HG02938 (cell line): ENCODE measurements at regions not wholly inside any gene's neighbourhood (a gene's known extent, or its start where the extent isn't known, plus 50 kb on each side); places are given as distances from the start of the nearest gene placed in this dataset.

Experiments
- ATAC-seq: cut with Tn5 transposase; IDR thresholded peaks from one replicate; pipeline ENCODE4 v1.9.1; 2021; ENCODE audit warnings: mild to moderate bottlenecking, moderate library complexity; ENCODE audit not compliant: unreplicated experiment

DNA sequence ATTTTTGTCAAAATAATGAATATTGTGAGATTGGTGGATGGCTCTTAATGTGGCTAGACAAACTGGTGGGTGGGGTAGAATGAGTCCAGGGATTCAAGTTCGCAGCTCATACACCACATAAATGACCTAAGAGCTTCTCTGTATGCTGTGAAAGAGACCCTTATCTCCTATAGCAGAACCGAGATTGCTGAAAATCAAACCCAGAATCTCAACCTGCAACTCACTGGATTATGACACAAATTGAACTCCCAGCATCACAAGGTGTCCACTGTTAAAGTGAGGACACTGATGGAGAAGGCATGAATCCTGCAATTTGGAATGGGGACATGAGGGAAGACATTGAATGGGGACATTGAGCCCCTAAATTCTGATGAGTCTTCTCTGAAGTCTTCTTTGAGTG is 51.3 kb upstream of the CNKSR3 start:
- ATAC-seq = no peak

DNA sequence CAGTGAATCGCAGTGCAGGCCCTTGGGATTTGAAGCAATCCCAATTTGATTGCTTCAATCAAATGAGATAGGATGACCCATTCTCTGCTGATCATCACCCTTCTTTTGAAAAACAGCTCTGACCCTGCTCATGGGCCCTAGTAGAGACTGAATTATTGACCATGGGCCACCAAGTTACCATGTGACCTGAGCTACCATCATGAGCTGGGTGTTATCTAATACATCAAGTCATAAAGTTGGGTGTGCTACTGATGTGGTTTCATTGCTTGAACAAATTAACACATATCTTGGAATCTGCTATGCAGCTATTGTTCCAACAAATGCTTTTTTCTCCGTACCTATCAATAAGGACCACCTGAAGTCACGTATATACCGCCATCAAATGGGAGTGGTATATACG is 54.8 kb upstream of the CNKSR3 start:
- no peak for ATAC-seq

DNA sequence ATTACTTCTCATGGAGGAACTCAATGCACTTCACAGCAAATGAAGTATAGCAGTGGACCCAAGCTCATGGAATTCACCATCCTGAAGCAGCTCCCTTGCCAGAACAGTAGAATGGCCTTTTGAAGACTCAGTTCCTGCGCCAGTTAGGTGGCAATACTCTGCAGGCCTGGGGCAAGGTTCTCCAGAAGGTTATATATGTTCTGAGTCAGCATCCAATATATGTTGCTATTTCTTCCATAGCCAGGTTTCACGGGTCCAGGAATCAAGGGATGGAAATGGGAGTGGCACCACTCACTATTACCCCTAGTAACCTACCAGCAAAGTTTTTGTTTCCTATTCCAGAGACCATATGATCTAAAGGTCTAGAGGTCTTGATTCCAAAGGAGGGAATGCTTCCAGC is 56.4 kb upstream of the CNKSR3 start:
- no peak for ATAC-seq

DNA sequence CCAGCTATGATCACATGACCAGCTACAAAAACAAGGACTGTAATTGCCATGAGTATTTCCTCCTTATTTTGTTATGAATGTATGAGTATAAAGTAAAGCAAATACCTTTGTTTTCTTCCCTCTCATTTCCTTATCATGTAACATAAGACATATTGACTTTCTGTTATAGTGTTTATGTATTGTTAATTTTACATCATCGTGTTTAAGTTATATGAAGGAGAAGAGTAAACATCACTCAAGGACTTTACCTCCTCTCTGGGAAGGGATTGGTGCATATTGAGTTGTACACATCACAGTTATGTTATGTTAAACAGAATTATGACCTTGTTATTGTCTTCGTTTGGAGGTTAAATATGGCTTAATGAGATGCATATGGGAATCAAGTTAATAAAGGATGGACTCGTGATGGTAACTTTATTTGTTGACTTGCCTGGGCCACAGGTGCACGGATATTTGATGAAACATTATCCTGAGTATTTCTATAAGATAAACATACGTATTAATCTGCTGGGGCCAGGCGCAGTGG is 57.3 kb upstream of the CNKSR3 start:
- no peak for ATAC-seq

DNA sequence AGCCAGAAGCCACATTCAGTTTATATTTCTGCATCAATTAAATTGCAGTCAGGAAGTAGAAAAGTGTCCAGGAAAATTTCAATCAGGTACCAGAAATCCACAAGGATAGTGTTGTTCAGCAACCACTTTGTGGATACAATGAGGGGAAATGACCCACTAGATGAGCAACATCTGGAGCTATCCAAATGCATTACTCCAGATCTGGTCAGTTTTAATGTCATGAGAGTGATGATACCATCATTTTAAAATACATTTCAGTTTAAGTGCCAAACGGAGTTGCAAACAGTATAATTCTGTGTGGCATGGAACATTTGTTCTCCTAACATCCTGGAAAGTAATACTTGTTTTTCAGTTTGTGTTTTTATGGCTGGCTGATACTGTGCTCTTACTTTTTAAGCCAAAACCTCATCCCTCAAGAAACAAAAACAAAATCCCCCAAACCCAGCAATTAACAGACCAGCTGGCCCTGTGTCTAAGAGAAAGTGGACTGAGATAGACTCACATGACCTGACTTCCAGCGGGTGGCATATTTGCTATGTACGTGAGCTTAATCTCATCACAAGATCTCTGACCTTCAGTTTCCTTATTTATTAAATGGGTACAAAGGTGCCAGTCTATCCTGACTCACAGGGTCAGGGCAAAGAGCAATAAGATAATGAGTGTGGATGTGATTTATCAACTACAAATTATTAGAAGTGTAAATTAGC is 58.8 kb upstream of the CNKSR3 start:
- no peak for ATAC-seq

DNA sequence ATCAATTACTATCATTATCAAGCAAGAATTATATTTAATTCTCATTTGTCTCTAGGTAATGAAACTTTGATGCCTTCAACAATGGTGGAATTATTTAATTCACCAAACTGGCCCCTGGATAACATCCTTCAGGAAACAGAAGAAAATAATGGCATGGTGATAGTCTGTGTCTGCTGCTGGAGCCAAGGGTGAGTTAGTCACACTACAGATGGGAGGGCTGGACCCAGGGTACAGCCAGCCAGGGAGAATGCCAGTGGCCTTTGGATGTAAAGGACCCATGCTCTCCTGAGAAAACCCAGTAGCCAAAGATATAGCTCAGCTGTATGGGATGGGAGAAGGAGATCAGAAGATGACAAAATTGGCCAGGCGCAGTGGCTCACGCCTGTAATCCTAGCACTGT is 60.0 kb upstream of the CNKSR3 start:
- ATAC-seq = no peak

DNA sequence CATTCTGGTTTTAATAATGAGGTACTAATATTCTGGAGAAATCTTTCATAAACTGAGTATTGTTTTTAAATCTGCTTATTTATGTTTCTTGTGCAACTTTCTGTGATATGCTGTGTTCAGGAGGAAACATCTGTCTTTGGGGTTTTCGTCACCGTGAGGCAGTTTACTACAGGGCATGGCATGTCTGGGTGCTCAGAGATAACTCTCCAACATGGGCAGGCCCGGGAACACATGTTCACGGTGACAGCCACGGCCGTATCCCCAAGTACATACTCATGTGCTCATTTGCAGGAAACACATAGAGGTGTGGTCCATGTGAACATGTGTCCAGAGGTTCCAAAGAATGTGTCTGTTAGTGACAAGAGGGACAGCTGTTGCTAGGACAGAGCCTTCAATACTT is 62.1 kb upstream of the CNKSR3 start:
- no peak for ATAC-seq

DNA sequence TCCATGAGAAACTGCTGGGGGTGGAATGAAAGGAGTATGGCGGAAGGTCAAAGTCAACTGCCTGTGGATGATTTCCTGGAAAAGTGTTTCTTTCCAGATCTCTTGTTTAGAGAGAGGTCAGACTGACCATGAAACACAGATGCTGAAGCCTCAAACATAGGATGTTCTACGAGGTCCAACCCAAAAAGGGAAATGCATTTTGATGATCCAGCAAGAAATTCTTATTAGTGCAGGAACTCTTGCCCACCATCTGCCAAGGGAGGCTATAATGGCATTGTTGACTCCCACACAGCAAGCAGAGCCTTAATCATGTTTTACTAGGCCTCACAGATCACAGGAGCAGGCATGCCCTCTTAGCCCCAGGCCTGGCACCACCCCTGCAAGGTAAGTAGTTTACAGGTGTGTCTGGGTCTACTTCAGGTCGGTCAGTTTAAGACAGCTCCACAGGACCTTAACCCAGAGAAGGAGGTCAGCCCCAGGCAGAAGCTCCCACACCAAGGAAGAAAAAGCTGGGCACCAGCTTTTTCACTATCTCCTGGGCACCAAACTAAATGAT is 67.6 kb upstream of the CNKSR3 start:
- no peak for ATAC-seq

DNA sequence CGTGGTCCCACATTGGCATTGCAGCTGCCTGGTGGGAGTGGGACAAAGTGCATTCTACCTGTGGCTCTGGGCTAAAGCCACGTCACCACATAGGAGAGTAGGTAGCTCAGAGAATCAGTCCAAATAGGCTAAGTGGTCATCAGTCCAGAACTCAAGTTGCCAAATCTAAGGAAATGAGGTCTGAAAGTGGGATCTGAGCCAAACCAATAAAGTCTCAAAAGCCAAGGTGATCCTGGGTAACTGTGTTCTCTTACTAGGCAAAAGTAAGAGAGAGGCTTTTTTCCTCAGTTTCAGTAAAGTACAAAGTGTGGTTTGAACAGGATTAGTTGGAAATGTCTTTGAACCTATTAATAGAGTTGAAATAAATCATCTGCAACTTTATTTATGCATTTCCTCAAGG is 68.6 kb upstream of the CNKSR3 start:
- no peak for ATAC-seq

DNA sequence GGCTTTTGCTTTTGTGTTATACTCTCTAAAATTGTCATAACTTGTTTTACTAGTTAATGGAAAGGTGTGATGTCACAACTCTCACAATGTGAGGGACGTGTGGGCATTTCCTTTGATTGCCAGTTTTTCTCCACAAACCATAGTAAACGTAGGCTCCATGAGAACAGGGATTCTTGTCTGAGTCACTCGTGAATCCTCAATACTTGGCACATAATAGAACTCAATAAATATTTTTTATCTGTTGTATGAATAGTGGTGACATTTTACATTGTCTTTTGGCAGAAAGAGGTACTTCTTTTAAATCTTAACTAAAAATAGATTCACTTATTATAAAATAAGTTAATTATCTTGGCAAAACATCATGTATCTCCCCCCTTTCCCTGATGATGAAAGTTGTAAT is 69.0 kb upstream of the CNKSR3 start:
- no peak for ATAC-seq

DNA sequence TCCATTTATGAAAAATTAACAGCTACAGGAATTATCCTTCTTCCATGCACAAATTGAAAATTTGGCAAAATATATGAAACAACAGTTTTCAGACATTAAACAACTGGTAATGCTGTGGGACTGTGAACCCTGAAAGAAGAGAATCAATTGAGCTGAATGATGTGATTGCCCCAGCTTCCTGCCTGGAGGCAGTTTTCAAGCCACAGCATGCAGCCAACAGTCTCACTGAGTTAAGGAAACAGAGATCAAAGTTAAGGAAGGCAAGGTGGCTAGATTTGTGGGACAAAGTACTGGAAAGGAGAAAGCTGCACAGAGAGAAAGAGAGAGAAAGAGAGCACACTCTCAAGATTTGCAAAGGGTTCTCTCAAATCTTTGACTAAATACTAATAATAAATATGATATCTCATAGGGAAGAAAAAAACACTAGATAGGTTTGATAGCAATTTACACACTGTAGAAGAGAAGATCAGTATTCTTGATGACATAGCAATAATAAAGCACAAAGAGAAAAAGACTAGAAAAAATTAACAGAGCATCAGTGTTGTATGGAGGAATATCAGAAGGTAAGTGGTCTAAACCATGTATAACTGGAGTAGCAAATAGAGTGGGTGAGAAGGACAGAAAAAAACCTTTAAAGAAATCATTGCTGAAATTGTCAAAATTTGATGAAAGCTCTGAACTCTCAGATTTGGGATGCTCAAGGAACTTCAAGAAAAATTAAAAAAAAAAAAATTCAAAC is 70.1 kb upstream of the CNKSR3 start:
- no peak for ATAC-seq

DNA sequence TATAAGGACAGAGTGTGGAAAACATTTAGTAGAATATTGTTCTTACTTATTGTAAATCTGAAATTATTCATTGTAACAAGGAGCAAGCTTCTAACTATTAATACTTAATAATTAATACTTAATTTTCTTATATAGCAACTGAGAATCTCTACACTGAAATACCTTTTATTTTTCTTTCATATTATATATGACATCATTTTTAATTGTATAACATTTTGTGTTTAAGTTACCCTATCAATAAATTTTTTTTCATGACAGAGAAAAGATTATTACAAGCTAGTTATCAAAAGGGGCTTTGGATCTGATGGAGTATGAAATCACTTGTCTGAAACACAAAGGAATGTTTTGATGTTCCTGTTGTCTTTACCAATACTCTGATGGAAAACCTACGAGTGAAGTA is 72.2 kb upstream of the CNKSR3 start:
- ATAC-seq = no peak

DNA sequence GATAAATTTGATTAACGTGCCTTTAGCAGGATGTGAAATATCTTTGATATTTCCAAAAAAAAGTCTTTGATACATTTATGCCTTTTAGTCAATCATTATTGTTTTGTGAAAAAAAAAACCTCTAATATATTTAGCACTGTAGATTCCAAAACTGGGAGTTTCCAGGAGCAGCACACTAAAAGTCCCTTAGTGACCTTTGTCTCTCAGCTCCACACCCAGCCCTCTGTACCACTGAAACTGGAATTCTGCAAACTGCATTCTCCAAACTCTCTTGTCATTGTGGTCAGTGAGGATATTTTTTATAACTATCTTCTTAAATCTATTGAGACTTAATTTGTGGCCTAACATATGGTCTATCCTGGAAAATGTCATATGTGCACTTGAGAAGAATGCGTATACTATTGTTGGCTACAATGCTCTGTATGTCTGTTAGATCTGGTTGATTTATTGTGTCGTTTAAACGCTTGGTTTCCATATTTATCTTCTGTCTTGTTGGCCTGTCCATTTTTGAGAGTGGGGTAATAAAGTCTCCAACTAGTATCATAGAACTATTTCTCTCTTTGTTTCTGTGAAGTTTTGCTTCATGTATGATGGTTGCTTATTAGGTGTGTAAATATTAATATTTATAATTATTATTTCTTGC is 73.2 kb upstream of the CNKSR3 start:
- ATAC-seq = no peak

DNA sequence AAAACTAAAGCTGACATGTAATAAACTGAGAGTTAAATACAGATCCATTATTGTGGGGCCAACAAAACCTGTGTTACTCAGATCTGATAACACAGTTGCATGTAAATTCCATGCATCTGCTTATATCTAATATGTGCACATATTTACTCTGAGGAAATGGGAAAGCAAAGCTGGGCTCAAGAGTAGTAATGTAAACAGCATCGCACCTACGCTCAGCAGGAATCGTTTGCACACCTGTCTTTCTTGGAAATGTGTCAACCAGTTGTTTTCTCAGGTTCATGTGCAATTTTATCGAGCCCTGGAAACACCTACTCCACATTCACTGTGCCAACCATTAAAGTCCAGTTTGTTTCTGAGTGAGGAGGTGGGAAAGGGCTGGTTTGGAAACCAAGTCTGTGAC is 80.3 kb upstream of the CNKSR3 start:
- no peak for ATAC-seq

DNA sequence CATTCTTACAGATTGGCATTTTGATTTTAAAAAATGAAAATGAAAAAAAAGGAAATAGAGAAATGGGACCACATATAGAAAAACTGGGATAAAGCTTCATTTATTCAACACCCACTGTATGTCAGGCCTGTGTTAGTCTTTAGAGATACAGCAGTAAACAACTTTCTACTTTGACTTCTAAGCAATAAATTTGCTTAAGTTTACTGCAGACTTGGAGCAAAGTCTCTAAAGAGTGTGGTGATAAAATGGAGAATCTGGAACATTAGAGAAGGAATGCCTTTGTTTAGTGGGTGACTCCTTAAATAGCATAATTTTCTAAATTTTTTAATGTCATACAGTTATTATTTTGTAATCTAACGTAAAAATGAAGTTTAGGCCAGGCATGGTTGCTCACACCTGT is 80.7 kb upstream of the CNKSR3 start:
- ATAC-seq = no peak

DNA sequence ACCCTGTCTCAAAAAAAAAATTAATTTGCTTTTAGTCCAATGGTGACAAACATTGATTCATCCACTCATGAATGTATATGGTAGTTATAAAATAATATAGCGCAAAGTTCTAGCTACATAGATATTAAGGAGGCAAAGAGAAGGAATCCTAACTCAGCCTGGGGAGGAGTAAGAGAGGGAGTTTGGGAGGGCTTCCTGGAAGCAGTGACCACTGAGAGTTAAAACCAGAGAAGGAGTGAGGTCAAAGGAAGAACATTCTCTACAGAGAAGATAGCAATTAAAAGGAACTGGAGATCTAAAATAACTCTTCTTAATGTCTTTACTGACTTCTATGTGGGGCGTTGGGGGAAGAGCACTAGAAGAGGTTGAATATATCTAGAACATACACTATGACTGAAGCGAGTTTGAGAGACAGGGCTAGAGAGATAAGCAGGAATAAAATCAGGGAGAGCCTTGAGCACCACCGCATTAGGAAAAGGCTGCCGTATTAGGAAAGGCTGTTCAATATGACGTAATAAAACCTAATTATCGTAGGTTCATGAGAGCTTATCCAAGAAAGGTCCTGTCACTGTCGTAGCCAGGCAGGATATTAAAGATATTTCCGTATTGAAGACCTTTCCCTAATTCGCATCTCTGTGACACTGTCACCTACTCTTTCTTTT is 81.8 kb upstream of the CNKSR3 start:
- ATAC-seq = no peak

DNA sequence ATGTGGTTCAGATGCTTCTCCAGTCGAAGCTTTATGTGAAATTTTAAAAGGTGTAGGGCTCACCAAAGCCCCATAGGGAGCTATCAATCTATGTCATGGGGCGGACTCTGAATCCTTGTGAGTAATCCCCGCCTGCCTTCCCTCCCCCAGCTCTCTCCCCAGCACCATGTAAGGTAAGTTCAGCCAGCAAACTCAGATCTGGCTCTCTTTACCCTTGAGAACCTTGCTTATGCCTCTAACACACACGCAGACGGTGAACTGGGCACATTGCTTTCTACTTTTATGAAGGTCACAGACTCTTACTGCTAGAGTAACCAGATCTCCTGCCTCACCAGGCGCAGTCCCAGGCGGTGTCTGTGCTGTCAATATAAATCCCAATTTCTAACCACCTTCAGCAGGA is 82.6 kb upstream of the CNKSR3 start:
- ATAC-seq = no peak

DNA sequence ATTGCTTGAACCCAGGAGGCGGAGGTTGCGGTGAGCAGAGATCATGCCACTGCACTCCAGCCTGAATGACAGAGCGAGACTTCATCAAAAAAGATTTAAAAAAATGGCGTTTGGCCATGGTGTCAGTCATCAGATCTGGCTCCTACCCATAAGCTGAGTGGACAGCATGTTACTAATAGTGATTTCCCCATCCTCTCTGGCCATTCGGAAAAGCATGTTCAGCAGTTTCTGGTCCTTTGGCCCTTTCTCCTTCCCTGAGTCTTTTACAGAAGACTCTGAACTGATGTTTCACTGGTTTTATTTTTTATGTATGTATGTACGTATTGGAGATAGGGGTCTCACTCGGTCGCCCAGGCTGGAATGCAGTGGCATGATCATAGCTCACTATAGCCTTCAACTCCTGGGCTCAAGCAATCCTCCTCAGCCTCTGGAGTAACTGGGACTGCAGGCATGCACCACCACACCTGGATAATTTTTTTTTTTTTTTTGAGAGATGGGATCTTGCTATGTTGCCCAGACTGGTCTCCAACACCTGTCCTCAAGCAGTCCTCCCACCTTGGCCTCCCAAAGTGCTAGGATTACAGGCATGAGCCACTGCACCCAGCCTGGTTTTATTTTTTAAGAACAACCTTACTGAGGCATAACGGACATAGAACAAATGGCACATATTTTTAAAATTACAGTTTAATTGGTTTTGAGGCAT is 84.2 kb upstream of the CNKSR3 start:
- ATAC-seq = no peak

DNA sequence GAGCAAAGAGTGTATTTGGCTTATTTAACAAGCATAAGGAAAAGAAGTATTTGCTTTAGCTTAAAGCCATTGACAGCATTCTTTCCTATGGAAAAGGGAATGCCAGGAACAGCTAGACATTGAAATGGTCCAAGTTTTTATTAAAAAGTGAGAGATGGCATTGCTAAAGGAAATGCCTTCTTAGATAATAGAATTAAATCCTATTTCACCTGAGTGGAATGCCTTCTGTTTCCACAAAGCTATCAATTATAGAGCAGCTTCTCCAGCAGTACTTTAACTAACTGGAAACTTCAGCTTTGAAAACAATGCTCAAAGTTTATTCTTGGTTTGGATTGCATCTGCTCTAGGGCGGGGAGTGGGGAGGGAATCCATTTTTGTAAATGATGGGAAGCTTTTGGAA is 85.1 kb upstream of the CNKSR3 start:
- ATAC-seq = no peak

DNA sequence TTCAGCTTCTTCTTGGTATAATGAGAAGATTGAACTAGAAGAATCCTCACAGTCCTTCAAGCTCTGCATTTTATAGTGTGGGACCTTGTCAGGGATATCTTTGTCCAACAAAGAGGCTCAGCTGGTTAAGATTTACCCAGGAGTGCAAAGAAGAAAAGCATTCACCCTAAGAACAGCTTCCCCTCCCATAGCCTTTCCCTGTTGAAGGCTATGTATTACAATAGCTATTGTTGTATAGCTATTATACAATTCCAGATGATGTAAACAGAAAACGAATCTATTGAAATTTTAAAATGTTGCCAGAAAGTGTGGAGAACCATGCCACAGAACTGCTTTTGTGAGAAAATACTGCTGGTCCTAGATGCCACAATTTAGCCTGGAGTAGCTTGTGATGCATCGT is 85.5 kb upstream of the CNKSR3 start:
- no peak for ATAC-seq

DNA sequence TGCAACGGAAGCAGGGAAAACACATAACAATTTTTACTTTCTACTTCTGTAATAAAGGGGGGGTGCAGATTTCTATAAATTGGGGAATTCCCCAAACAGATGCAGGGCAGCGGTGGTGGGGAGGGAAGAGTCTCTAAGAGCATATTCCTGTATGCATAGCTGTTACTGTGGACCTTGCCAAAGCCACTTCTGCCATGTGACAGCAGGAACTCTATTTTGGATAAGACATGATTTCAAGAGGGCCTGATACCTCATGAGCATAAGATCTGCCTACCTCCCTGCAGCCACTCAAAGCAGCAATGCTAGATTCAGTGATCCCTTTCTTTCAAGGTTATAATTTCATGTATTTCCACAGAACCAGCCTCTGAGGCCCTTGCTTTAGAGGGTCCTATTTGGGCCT is 86.2 kb upstream of the CNKSR3 start:
- ATAC-seq = no peak
